ENCODE measurements at regions not wholly inside any gene's neighbourhood (a gene's known extent, or its start where the extent isn't known, plus 50 kb on each side); places are given as distances from the start of the nearest gene placed in this dataset.
A peak's percentile ranks its signal among the peaks of the same experiment; 100 is the strongest.

DNA sequence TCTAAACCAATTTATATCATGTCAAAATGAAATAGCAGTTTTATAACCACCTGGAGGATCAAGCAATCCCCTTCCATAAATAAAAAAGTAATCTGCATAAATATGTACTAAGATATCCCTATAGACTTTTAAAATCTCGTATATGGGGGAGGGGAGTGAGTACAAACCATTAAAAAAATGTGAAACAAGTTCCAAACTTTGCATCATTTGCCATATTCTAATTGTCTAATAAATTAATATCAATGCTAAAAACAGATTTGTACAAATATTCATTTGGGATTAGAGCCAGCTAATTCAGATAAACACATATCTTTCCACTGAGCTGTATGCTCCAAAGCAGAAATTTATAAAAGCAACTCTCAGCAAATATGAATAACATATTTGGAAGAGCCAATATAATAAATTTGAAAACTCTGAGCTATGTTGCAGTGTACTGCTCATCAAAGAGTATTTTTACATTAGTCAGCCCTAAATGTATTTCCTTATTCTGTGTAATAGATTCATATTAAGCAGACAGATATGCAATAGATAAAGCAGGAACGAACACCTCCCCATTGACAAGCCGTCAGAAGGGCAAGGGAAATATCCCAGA, 970.2 kb downstream of the EFNB2 start:
- no peak for DNase-seq

DNA sequence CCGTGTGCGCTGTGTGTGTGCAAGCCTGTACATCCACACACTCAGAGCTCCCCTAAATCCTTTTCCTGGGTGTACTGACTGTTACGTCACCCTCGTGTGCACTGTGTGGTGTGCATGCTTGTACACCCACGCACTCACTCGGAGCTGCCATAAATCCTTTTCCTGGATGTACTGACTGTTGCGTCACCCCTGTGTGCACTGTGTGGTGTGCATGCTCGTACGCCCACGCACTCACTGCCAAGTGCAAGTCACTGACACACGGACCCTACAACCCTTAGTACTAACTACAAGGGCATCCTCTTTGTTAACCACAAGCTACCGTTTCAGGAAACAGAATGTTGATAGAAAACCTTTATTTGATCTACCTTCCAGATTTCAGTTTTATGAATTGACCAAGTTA, 983.4 kb downstream of the EFNB2 start:
- DNase-seq, result no peak

DNA sequence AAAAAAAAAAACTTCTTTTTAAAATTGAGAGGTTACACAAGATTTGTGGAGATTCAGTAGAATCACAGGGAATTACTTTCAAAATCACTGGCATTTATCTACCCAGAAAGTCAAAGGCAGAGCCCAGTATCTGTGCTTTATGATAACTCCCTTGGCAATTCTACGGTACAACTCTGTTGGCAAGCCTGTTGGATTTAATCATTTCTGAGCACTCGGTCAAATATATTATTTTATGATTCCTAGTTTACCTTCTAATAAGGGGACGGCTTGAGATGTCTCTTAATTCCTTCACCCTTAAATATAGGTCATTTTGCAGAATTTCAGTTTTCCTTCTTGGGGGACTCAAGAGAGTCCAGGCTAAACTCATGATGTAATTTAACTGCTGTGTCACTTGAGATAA, 987.6 kb downstream of the EFNB2 start:
- DNase-seq, result no peak

DNA sequence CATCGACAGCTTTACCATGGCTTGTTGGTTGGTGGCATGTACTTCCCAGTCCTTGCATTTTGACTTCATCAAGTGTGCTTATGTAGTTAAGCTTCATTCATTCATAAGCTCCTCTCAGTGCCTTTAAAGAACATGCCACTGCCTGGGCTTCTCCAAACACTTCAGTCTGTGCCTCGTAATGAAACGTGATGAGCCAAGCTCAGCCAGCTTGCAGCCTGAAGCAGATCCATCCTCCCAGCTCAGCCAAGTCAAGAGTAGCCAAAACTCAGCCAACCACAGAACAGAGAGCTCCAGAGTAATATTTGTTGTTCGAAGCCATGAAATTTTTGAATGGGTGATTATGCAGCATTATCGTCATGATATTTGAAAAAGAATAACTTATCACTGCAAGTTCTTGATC, 989.7 kb downstream of the EFNB2 start:
- DNase-seq, result no peak

GRCh38 chr13:105543742-105544141, 991.7 kb downstream of the EFNB2 start:
- DNase-seq, result no peak

DNA sequence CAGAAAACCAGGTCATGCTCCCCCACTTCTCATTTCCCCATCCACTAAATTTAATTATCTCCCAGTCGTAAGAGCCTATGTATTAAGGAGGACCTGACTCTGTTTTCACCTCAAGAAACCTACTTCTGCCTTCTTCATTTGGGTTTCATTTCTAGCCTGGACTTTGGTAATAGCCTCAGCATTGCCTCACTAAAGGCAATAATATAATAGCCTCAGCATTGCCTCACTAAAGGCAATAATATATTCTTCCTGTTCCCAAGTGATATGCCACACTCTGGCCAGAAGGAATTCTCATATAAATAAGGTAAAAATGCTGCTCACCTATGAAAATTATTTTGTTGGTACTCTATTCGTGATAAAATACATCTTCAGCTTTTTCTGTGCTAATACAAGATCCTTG, 993.9 kb downstream of the EFNB2 start:
- no peak for DNase-seq

GRCh38 chr13:105538346-105538745, 997.1 kb downstream of the EFNB2 start:
- DNase-seq, result no peak

GRCh38 chr13:105537113-105537512, 998.3 kb downstream of the EFNB2 start:
- no peak for DNase-seq

DNA sequence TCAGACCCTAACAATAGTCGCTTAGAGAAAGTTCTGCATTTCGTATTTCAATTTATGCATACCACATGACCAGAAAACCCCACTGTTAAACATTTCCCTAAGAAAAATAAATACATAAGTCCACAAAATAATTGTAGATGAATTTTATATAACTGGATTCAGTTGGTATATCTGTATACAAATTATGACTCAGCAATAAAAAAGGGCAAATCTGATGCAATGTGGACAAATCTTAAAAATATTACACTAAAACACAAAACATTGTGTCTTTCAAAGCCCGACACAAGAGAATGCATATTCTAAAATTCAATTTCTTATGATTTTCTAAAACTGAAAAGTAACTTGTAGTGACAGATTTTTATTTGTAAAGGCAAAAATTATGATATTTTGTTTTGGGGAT, 1005.0 kb downstream of the EFNB2 start:
- no peak for DNase-seq

GRCh38 chr13:105527127-105527526, 1008.3 kb downstream of the EFNB2 start:
- no peak for DNase-seq

DNA sequence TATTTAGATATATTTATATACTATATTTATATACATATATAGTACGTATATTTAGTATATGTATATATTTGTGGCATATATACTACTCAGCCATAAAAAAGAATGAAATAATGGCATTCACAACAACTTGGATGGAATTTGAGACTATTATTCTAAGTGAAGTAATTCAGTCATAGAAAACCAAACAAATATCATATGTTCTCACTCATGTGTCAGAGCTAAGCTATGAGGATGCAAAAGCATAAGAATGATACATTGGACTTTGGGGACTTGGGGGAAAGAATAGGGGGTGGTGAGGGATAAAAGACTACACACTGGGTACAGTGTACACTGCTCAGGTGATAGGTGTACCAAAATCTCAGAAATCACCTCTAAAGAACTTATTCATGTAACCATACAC, 1015.7 kb downstream of the EFNB2 start:
- no peak for DNase-seq

DNA sequence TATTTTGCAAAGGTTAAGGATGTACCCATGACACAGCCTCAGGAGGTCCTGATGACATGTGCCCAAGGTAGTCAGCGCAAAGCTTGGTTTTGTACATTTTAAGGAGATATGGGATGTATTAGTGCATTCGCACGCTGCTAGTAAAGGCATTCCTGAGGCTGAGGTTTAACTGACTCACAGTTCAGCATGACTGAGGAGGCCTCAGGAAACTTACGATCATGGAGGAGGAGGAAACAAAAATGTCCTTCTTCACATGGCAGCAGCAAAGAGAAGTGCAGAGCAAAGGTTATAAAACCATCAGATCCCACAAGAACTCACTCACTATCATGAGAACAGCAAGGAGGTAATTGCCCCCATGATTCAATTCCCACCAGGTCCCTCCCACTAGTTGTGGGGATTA, 1017.4 kb downstream of the EFNB2 start:
- DNase-seq, result no peak

GRCh38 chr13:105514401-105514800, 1021.1 kb downstream of the EFNB2 start:
- no peak for DNase-seq

DNA sequence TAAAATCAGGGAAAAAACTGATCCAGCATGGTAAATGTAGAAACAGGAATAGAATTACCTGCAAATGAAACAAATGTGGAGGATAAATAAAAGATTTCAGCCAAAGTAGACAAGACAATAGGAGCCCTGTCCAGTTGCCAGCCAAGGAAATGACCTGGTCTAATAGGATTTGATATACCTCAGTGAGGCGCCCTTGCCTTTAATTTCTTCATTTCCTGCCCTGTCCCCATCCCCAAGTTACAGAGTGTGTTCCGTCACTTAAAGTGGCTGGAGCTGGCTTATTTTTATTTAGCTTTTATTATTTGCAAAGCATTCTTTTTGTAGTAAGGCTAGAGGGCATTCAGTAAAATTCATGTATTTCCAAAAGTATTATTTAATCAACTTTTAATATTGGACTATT, 1022.0 kb downstream of the EFNB2 start:
- DNase-seq, result no peak

DNA sequence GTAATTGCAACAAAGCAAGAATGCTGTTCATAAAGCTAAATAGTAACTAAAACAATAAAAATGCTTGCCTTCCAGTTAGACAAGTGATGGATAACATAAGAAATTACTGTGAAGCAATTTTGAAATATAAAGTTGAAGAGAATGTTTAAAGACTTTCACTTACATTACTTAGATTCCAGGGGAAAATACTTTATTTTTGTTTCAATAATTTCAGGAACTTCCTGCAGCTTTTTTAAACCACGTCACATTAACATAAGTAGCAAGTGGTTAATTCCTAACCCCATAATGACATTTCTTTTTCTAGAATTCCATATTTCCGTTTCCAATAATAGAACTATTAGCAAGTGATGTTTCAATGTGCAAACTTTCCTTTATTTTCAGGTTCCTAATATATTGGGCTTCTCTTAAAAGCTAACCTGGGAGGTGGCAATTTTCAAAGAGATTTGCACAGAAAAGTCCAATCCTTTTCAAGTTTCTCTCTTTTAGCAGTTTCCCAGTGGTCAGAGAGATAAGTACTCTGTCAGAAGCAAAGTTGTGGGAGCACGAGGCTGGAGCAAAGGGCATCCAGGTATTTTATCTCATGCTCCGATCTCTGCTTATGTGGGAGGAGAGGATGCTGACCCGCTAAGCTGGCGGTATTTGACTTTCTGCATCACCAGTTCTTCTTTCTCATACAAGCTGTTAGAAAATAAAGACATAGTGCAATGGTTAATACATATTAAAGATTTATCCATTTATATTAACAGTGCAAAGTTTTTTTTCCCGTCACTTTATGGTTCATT, 1025.3 kb downstream of the EFNB2 start:
- DNase-seq, result no peak

- DNase-seq, result no peak
These were observed 1029.0 kb downstream of the EFNB2 start for GRCh38 chr13:105506463-105506862.

DNA sequence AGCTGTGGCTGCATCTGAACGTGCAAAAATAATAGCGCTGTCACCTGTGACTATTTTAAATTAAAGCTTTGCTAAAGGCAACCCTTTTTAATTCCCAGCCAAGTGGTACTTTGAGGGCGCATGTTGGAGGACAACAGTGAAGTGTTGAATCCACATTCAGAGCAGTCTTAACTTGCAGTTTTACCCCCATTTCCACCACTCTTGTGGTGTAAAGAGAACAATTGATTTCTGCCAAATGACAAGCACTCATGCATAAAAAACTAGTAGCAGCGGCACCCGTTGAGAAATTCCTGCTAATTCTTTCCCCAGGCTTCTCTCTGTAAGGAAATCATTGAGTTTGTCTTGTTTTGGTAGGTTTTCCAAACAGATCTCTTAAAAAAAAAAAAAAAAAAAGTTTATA, 1033.3 kb downstream of the EFNB2 start:
- peak; percentile 30 for DNase-seq

DNA sequence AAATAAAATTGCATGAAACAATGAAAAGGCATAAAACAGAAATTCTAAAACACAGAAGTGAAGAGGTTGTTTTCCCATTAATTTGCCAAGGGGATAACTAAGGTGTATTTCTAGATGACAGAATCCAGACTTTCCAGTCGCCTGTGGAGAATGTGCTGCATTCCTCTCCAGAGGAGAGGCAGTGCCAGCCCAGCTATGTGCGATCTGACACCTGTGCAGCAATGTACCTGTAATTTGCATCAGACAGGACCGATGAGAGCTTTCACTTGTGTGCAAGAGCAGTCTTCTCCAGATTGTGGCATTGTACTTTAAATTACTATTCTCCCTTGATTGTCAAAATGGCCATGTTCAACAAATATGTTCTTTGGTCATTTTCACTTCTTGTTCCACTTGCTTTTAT, 1037.9 kb downstream of the EFNB2 start:
- no peak for DNase-seq

GRCh38 chr13:105492216-105492615, 1043.2 kb downstream of the EFNB2 start:
- DNase-seq, result no peak

DNA sequence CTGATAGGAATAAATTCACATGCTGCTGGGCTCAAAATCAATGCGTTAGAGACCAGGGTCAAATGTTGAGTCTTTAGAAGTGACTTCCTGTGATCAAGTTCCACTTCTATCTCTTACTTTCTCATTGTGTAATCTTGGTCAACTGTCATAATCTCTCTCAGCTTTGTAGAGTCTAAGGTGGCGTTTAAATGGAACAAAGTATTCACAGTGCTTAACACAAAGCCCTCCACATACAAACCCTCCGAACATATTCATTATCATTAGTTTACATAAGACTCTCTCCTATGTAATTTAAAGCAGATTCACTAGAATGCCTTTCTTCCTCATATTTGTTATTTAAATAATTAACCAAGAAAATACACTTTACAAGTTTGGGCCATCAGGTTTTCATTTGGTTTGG, 1044.1 kb downstream of the EFNB2 start:
- no peak for DNase-seq

DNA sequence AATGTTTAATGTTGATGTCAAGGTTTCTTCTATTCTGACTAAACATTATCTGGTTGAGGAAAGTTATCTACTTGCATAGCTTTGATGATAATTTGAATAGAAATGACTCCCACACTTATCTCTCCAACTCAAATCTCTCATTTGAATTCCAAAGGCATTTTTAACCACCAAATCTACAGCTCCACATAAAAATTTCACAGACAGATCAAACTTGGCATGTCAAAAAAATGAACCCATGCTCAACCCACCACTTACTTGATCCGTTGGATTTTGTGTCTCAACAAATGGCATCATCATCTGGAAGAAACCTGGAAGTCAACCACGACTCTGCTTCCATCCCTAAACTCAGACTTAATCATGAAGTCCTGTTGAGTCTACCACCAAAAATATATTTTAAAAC, 1050.4 kb downstream of the EFNB2 start:
- no peak for DNase-seq

GRCh38 chr13:105474983-105475610, 1060.4 kb downstream of the EFNB2 start:
- no peak for DNase-seq

DNA sequence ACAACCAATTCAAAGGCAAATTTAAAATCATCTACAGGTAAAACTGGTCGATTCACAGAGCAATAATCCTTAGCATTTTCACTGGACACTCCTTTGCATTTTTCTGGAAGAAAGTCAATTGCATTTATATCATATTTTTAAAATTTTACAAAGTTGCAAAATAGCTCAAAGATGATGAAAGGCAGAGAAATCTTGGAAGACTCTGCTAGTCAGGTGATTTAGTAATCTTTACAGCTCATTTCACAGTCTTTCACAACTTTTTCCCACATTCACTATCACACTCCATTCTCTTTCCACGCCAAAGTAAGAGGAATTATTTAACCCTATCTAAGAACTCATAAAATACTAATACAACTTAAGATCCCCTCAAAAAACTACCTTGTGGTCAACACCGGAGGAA, 1063.8 kb downstream of the EFNB2 start:
- DNase-seq, result no peak

DNA sequence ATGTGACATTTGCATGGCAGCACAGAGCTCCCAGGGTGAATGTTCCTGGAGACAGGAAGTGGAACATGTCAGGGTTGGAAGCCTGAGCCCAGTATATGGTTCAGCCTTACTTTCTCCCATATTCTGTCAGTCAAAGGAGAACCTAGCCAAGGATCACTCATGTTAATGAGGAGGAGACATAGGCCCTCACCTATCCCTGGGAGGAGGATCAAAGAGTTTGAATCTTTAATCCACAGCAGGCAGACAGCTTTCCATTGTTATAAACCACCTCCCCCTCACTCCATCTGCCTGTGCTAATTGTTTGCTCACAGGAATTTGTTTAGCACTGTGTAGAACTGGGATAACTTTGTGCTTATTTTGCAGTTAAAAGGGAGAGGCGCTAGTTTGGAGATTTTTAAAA, 1069.1 kb downstream of the EFNB2 start:
- DNase-seq, result no peak

DNA sequence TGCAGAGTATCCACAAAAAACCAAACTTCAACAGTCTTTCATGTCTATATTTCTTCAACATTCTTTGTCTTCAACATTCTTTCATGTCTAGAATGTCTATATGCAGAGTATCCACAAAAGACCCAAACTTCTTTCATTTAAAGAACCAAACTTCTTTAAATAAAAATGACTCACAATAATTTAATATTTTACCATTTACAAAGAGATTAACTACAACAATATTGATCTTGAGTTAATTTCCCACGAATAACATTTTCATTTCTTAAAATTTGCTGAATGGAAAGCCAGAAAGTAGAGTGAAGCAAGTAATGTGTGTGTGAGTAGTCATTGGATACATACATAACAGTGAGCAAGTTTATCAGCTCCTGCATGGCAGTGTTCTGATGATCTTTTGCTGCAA, 1069.7 kb downstream of the EFNB2 start, which contains the start of gene DAOA:
DAOA (plus strand) TSS at position 301 of the 400 bp plus-strand sequence.
- no peak for DNase-seq

Measured in NCI-H345 (cell line).